ENCODE measurements at regions not wholly inside any gene's neighbourhood (a gene's known extent, or its start where the extent isn't known, plus 50 kb on each side); places are given as distances from the start of the nearest gene placed in this dataset.

DNA sequence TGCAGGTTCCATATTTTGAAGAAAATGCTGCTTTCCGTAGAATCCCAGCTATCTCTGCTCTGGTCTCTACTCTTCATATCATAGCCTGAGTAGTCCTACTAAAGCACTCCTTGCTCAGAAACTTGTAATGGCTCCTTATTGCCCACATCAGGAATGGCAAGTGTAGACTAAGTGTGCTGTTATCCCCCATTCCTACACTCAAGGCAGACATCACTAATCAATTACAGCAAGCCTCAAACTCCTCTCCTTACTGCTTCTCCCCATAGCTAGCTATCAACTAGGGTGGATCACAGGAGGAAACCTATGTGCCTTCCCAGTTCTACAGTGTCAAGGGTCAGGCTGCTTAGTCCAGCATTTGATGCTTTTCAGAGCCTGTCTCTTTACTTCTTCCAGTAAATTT, 163.4 kb downstream of the HAPSTR1 start:
- TF ChIP-seq, protein P1, sequence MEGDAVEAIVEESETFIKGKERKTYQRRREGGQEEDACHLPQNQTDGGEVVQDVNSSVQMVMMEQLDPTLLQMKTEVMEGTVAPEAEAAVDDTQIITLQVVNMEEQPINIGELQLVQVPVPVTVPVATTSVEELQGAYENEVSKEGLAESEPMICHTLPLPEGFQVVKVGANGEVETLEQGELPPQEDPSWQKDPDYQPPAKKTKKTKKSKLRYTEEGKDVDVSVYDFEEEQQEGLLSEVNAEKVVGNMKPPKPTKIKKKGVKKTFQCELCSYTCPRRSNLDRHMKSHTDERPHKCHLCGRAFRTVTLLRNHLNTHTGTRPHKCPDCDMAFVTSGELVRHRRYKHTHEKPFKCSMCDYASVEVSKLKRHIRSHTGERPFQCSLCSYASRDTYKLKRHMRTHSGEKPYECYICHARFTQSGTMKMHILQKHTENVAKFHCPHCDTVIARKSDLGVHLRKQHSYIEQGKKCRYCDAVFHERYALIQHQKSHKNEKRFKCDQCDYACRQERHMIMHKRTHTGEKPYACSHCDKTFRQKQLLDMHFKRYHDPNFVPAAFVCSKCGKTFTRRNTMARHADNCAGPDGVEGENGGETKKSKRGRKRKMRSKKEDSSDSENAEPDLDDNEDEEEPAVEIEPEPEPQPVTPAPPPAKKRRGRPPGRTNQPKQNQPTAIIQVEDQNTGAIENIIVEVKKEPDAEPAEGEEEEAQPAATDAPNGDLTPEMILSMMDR (conservative IDR thresholded peaks at IDR 0.05), result no peak
- no peak for TF ChIP-seq ZFX (IDR thresholded peaks at IDR 0.05)

Measured in C4-2B (cell line).